Erythroblast (primary cell): ENCODE measurements at regions not wholly inside any gene's neighbourhood (a gene's known extent, or its start where the extent isn't known, plus 50 kb on each side); places are given as distances from the start of the nearest gene placed in this dataset.
"Not testable (repeated sequence)": the region's sequence is repeated elsewhere in the genome, so short reads cannot be mapped to it uniquely, and the experiment has no call there.

Source experiments
- DNase-seq, 2 experiments: peaks; one replicate each; lab custom pipeline; 2025; lab: John Stamatoyannopoulos, UW
- GATA1 ChIP-seq: IDR thresholded peaks from 2 replicates; pipeline ENCODE4 v1.6.1; 2011; ENCODE audit warnings: low read depth, mild to moderate bottlenecking, control low read depth, low read length, moderate library complexity
- POLR2A ChIP-seq: IDR thresholded peaks from 2 replicates; pipeline ENCODE4 v1.6.1; 2011; ENCODE audit warnings: mild to moderate bottlenecking, low read length

DNA sequence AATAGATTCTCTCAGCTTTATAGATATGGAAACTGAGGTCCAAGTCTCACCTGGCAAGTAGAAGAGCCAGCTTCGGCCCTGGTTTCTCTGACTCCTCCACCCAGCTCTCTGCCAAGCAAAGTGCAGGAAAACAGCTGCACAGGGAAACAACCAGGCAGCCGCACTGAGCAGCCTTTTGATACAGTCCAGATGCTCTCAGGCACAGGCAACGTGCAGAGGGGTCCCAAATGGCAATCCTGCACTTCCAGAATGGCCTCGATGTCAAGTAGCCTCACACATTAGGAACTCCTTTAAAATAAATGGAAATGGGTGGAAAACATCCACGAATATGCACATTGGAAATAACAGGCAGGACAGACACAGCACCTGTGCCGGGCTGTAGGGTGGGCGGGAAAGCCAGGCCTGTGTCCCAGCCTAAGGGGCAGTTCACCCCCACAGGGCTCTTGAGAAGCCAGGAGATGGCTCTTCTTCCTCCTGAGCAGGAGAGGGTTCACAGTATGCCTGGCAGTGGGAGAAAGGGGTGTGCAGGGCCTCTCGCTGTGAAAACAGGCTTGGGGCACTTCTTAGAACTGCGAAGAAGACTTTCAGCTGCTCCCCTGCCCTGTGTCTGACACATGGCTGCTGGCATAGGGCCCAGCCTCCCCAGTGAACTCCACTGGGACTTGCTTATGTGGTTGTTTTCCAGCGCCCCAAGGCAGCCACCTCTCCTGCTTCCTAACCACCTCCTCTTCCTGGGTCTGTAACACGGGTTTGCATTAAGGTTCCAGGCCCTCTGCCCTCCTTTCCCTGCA is 63.9 kb upstream of the TUBA3E start:
- DNase-seq = no peak

GRCh38 chr2:130261099-130261498 is 62.9 kb upstream of the TUBA3E start:
- TF ChIP-seq POLR2A = no peak
- no peak for TF ChIP-seq GATA1
- no peak for DNase-seq

More for the DNA sequence above, 63.9 kb upstream of the TUBA3E start:
- TF ChIP-seq GATA1 (no peak), POLR2A (no peak)

GRCh38 chr2:130259594-130259993 is 61.4 kb upstream of the TUBA3E start:
- no peak for DNase-seq
- TF ChIP-seq POLR2A (no peak), GATA1 (no peak)

DNA sequence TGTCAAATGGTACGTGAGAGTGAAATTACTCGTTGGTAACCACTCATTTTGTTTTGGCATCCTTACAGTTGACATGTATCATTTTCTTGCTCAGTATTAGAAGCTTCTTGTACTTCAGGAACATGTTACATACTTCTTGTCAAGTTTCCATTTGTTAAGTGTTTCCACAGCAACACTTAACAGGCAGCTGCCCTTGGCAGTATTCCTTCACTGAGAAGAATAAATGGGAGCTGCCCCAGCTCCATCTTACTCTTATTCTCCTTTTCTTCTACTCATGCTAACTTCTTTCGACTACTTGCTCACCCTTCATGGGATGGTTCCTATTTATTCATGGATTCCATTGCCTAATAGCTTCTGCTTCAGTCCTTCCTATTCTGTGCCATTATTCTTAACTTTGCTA is 60.1 kb upstream of the TUBA3E start:
- TF ChIP-seq GATA1 (no peak), POLR2A (no peak)
- no peak for DNase-seq

DNA sequence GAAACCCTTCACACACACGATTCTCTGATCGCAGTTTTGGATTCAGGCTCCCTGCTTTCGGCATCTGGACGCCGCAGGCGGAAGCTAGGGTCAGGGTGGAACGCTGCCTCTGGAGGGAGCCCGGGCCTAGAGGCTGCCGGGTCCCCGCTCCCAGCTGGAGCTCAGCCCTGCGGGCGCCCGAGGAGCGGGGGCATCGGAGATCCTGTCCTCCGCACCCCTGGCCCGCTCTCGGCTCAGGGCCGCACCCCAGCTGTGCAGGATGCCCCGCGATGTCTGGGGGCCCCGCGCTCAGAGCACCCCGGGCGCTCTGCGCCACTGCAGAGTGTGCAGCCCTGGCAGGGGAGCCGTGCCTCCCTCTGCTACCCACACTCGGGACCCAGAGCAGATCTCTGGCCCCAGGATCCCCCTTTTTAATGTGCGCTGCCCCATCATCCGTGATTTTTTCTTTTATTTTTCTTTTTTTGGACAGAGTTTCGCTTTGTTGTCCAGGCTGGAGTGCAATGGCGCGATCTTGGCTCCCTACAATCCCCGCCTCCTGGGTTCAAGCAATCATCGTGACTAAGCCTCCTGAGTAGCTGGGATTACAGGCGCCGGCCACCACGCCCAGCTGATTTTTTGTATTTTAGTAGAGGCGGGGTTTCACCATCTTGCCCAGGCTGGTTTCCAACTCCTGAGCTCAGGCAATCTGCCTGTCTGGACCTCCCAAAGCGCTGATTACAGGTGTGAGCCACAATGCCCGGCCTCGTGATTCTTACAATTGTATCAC is 54.8 kb upstream of the TUBA3E start:
- no peak for DNase-seq
- no peak for TF ChIP-seq GATA1
- TF ChIP-seq POLR2A = no peak

GRCh38 chr2:130251873-130252620 is 53.8 kb upstream of the TUBA3E start:
- no peak for DNase-seq

DNA sequence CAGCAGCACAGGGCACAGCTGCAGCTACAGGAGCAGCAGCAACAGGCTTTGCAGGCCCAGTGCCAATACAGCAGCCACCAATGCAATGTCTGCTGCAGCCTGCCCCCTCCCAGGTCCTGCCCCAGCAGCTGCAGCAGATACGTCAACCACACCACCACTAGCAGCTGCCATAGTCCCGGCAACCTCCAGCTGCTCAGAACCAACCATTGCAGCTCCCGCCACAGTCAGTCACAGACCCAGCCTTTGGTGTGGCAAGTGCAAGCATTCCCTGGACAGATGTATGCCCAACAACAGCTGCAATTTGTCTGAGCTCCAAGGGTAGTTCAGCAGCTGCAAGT is 53.3 kb upstream of the TUBA3E start:
- DNase-seq = no peak

More at GRCh38 chr2:130251873-130252620, 53.8 kb upstream of the TUBA3E start:
- no peak for TF ChIP-seq GATA1
- TF ChIP-seq POLR2A = no peak

GRCh38 chr2:130248355-130248754 is 50.1 kb upstream of the TUBA3E start:
- not testable (repeated sequence) for DNase-seq

More for the DNA sequence above, 53.3 kb upstream of the TUBA3E start:
- TF ChIP-seq POLR2A (no peak), GATA1 (no peak)
